Stomach (tissue), 4 donors: ENCODE measurements at regions not wholly inside any gene's neighbourhood (a gene's known extent, or its start where the extent isn't known, plus 50 kb on each side); places are given as distances from the start of the nearest gene placed in this dataset.

Experiments
- EP300 ChIP-seq: sonication (generic); formaldehyde crosslinking; IDR thresholded peaks from one replicate; pipeline ENCODE4 v1.6.1; 2017; ENCODE audit warnings: antibody characterized with exemption
- POLR2A ChIP-seq, 4 donors: fragments of 450-650 bp; IDR thresholded peaks; one replicate each; pipeline ENCODE4 v1.6.1; 2016; ENCODE audit warnings: antibody characterized with exemption in 4 of 4, control low read depth in 2 of 4, mild to moderate bottlenecking in 1 of 4, moderate library complexity in 1 of 4
- TF ChIP-seq, protein P1 (sequence below), 7 experiments: fragments of 450-650 bp in 4 of 7; fragments of 200-600 bp in 3 of 7; sonication (generic) in 3 of 7; IDR thresholded peaks; one replicate each; pipeline ENCODE4 v1.5.1; 2016 to 2019; ENCODE audit warnings: antibody characterized with exemption in 7 of 7, control low read depth in 2 of 7, mild to moderate bottlenecking in 1 of 7

DNA sequence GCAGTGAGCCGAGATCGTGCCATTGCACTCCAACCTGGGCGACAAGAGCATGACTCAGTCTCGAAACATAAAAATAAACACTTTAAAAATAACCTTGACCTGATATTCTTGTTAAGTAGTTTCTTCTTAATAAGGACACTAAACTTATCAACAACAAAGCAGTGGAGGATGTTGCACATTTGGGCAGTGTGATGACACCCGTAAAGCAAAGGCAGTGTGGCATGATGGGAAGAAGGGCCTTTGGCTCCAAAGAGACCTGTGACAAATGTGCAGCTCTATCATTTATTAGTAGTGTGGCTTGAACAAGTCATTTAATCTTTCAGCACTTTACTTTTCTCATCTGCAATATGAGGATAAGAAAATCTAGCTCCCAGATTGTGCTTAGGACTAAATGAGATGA lies 348.0 kb upstream of the PLD5 start:
- TF ChIP-seq, protein P1, sequence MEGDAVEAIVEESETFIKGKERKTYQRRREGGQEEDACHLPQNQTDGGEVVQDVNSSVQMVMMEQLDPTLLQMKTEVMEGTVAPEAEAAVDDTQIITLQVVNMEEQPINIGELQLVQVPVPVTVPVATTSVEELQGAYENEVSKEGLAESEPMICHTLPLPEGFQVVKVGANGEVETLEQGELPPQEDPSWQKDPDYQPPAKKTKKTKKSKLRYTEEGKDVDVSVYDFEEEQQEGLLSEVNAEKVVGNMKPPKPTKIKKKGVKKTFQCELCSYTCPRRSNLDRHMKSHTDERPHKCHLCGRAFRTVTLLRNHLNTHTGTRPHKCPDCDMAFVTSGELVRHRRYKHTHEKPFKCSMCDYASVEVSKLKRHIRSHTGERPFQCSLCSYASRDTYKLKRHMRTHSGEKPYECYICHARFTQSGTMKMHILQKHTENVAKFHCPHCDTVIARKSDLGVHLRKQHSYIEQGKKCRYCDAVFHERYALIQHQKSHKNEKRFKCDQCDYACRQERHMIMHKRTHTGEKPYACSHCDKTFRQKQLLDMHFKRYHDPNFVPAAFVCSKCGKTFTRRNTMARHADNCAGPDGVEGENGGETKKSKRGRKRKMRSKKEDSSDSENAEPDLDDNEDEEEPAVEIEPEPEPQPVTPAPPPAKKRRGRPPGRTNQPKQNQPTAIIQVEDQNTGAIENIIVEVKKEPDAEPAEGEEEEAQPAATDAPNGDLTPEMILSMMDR (IDR thresholded peaks at IDR 0.05), result no peak
- TF ChIP-seq EP300, result no peak
- no peak for TF ChIP-seq POLR2A (IDR thresholded peaks at IDR 0.05)
